Sigmoid colon (tissue), 4 donors: ENCODE measurements at regions not wholly inside any gene's neighbourhood (a gene's known extent, or its start where the extent isn't known, plus 50 kb on each side); places are given as distances from the start of the nearest gene placed in this dataset.

Source experiments
- POLR2A ChIP-seq, 2 donors: fragments of 450-650 bp; IDR thresholded peaks; one replicate each; pipeline ENCODE4 v1.6.1; 2016; ENCODE audit warnings: antibody characterized with exemption in 2 of 2, mild to moderate bottlenecking in 2 of 2, moderate library complexity in 2 of 2
- POLR2AphosphoS5 ChIP-seq, 4 donors: sonication (generic); formaldehyde crosslinking; IDR thresholded peaks; one replicate each; pipeline ENCODE4 v1.6.1; 2017; ENCODE audit warnings: antibody characterized with exemption in 4 of 4

DNA sequence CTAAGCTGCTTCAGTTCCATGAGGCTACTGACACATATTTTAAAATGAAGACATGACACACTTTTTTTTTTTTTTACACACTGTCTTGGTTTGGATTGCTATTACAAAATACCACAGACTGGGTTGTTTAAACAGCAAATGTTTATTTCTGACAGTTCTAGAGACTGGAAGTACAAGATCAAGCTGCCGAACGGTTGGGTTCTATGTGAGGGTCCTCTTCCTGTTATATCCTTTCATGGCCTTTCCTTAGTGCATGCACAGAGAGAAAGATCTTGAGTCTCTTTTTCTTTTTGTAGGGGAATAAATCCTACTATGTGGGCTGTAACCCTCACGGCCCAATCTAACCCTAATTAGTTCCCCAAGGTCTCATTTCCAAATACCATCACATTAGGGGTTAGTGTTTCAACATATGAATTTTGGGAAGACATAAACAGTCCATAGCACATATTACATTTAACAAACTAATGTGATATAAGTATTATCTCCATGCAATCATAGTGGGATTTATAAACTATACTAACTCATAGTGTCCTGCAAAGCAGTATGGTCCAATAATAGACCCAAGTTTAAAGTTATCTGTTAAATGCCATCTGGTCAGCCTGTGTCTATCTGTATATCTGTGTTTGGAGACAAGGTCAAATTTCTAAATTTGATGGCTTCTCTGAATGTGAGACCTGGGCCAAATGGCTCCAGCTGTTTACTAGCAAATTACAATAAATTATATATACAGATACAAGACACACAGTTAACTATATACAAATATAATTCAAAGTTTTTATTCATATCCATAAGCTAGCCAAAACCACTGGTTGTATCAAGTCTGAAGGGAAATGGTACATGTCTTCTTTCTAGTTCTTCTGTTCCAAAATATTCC is 90.3 kb upstream of the NREP start:
- no peak for TF ChIP-seq POLR2A (IDR thresholded peaks at IDR 0.05)
- TF ChIP-seq POLR2AphosphoS5 (IDR thresholded peaks at IDR 0.05): no peak
